MM.1S (cell line): ENCODE measurements at regions not wholly inside any gene's neighbourhood (a gene's known extent, or its start where the extent isn't known, plus 50 kb on each side); places are given as distances from the start of the nearest gene placed in this dataset.

Experiments used
- DNase-seq: peaks from one replicate; pipeline ENCODE4 v3.0.0-alpha.2; 2015
- H2AFZ ChIP-seq: fragments of 300-600 bp; sonication (generic); 2 replicates; pipeline ENCODE4 v1.6.0; 2016; ENCODE audit warnings: antibody characterized with exemption, low read length
- H3F3A ChIP-seq: fragments of 300-600 bp; sonication (generic); 2 replicates; pipeline ENCODE4 v1.6.1; 2016; ENCODE audit warnings: mild to moderate bottlenecking, antibody characterized with exemption, low read length, moderate library complexity, mixed read lengths; ENCODE audit not compliant: insufficient read depth
- H3K27ac ChIP-seq: fragments of 300-600 bp; sonication (generic); 2 replicates; pipeline ENCODE4 v1.5.1; 2016; ENCODE audit warnings: mild to moderate bottlenecking, low read length
- H3K27me3 ChIP-seq: fragments of 300-600 bp; sonication (generic); replicated peaks from 2 replicates; pipeline ENCODE4 v1.6.0; 2016; ENCODE audit warnings: low read length; ENCODE audit not compliant: insufficient read depth
- H3K36me3 ChIP-seq: fragments of 300-600 bp; sonication (generic); replicated peaks from 2 replicates; pipeline ENCODE4 v1.6.1; 2016; ENCODE audit warnings: mild to moderate bottlenecking, low read length, mixed read lengths; ENCODE audit not compliant: insufficient read depth
- H3K4me1 ChIP-seq: fragments of 300-600 bp; sonication (generic); 2 replicates; pipeline ENCODE4 v1.6.1; 2016; ENCODE audit warnings: low read length, mixed read lengths
- H3K4me2 ChIP-seq: fragments of 300-600 bp; sonication (generic); 2 replicates; pipeline ENCODE4 v1.6.0; 2016; ENCODE audit warnings: low read depth, low read length
- H3K4me3 ChIP-seq: fragments of 300-600 bp; sonication (generic); 2 replicates; pipeline ENCODE4 v1.5.1; 2016; ENCODE audit warnings: low read length, mixed read lengths
- H3K79me2 ChIP-seq: fragments of 300-600 bp; sonication (generic); 2 replicates; pipeline ENCODE4 v1.6.1; 2016; ENCODE audit warnings: mixed run types, low read length, mixed read lengths
- H3K9ac ChIP-seq: fragments of 300-600 bp; sonication (generic); 2 replicates; pipeline ENCODE4 v1.6.1; 2016; ENCODE audit warnings: low read length, mixed read lengths
- H3K9me2 ChIP-seq: fragments of 300-600 bp; sonication (generic); replicated peaks from 2 replicates; pipeline ENCODE4 v1.6.1; 2016; ENCODE audit warnings: mild to moderate bottlenecking, low read length, mixed read lengths; ENCODE audit not compliant: insufficient read depth
- H3K9me3 ChIP-seq: fragments of 300-600 bp; sonication (generic); replicated peaks from 2 replicates; pipeline ENCODE4 v1.6.1; 2016; ENCODE audit warnings: mild to moderate bottlenecking, low read length, mixed read lengths; ENCODE audit not compliant: insufficient read depth
- H4K20me1 ChIP-seq: fragments of 300-600 bp; sonication (generic); 2 replicates; pipeline ENCODE4 v1.6.1; 2016; ENCODE audit warnings: mild to moderate bottlenecking, low read length, moderate library complexity, mixed read lengths; ENCODE audit not compliant: insufficient read depth
- EZH2 ChIP-seq: fragments of 300-600 bp; sonication (generic); optimal IDR thresholded peaks from 2 replicates; pipeline ENCODE3; 2017; ENCODE audit warnings: low read depth, mild to moderate bottlenecking, antibody characterized with exemption, low read length, mixed read lengths
- EZH2phosphoT487 ChIP-seq: fragments of 300-600 bp; sonication (generic); IDR thresholded peaks from 2 replicates; pipeline ENCODE4 v1.6.1; 2018; ENCODE audit warnings: antibody characterized with exemption, low read length
- TF ChIP-seq, protein P1 (sequence below): fragments of 300-600 bp; sonication (generic); IDR thresholded peaks from 2 replicates; pipeline ENCODE4 v1.5.1; 2016; ENCODE audit warnings: antibody characterized with exemption, low read length, mixed read lengths

DNA sequence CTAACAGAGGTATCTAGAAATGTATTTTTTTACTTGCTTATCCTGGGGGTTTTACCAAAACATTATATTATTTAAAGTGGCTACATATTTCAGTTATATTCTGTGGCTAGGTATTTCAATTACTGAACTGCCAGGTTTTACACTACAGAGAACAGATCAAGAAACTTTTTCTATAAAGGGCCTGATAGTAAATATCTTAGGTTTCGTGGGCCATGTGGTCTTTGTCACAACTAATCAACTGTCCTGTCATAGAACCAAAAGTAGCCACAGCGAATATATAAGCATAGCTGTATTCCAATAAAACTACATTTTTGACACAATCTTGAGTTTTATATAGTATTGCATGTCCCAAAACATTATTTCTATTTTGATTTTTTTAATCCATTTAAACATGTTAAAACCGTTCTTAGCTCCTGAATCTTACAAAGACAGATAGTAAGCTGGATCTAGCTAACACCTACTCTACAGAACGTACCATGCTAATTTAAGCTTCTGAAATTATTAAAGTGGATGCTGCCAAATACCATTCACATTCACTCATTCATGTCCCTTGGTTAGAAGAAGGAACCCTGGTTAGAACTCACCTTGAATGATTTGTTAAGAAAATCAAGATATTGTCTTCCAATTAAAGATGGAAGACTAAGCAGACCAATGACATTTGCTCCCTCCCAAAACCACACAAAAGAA, 118.2 kb upstream of the TGFBR2 start:
- Histone ChIP-seq H3K4me1 (no peaks in the 10 kb centered on the region), H3K9me3 (no peaks in the 10 kb centered on the region), H3K79me2 (no peaks in the 10 kb centered on the region), H3K36me3 (no peaks in the 10 kb centered on the region), H2AFZ (no peak overlapping the region), H3K27ac (no peak overlapping the region), H4K20me1 (no peaks in the 10 kb centered on the region), H3K9ac (no peak overlapping the region), H3K4me2 (no peak overlapping the region), H3K27me3 (no peaks in the 10 kb centered on the region), H3K9me2 (no peaks in the 10 kb centered on the region), H3F3A (no peaks in the 10 kb centered on the region), H3K4me3 (no peak overlapping the region)
- TF ChIP-seq EZH2 (no peak), EZH2phosphoT487 (no peak)
- TF ChIP-seq, protein P1, sequence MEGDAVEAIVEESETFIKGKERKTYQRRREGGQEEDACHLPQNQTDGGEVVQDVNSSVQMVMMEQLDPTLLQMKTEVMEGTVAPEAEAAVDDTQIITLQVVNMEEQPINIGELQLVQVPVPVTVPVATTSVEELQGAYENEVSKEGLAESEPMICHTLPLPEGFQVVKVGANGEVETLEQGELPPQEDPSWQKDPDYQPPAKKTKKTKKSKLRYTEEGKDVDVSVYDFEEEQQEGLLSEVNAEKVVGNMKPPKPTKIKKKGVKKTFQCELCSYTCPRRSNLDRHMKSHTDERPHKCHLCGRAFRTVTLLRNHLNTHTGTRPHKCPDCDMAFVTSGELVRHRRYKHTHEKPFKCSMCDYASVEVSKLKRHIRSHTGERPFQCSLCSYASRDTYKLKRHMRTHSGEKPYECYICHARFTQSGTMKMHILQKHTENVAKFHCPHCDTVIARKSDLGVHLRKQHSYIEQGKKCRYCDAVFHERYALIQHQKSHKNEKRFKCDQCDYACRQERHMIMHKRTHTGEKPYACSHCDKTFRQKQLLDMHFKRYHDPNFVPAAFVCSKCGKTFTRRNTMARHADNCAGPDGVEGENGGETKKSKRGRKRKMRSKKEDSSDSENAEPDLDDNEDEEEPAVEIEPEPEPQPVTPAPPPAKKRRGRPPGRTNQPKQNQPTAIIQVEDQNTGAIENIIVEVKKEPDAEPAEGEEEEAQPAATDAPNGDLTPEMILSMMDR, result no peak
- no peak for DNase-seq

DNA sequence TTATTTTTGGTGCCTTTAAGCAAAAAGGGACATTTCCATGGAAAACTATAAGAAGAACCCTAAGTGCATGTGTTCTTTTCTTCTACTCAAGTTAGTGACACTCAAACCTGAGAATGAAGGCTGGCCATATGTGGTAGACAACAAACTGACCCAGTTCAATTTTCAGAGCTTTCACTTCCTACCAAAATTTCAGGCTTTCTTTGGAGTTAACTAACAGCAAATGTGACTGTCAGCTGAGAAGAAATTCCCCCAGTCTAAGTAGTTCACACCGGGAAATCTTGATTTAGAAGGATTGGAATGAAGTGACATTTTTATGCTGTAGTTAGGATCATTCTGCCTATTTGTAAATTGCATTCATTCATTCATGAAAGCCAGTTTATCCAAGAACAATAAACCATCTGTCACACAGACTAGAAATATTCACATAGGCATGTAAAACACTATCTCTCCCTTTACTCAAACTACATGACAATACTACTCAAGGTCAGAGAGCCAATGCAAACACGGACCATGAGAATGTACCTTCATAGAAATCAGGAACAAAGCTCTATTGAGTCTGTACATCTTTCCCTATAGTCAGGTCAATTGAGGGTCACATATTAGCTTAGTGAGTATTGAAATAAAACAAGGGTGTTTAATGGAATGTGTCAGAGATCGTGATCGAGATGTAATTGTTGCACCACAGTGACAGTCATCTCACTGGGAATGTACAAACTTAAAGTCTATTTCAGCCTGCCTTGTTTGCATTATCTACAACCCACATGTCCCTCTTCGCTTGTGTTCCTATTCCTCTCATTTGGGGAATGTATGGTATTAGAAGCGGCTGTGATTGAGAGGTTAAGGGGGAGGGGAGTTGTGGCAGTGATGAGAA, 113.8 kb upstream of the TGFBR2 start:
- no peak overlapping the region for H3K4me2 ChIP-seq
- H2AFZ ChIP-seq, result no peak overlapping the region

DNA sequence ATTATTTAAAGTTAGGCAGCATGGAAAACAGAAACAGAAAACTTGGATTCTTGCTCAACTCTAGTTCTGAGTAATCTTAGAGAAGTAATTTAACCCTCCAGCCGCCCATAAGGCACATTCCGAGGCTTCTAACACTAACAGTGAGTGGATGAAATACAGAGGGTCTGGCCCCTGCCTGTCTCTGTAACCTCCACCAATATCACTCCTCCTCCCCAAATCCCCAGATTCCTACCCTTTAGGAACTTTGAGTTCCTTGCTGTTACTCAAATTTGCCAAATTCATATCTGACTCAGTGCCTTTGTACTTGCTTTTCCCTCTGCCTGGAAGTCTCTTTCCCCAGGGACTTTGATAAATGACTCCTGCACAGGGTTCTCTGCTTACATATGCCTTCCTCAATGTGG, 112.5 kb upstream of the TGFBR2 start:
- no peak for DNase-seq
- H2AFZ ChIP-seq, result no peak overlapping the region
- no peak overlapping the region for H3K27ac ChIP-seq

More for the DNA sequence above, 113.8 kb upstream of the TGFBR2 start:
- no peak for DNase-seq
- H3K27me3 ChIP-seq, result no peaks in the 10 kb centered on the region
- H3K4me3 ChIP-seq, result no peak overlapping the region
- H3K4me1 ChIP-seq, result no peaks in the 10 kb centered on the region
- no peaks in the 10 kb centered on the region for H3K79me2 ChIP-seq
- no peaks in the 10 kb centered on the region for H3K36me3 ChIP-seq
- no peaks in the 10 kb centered on the region for H3K9me3 ChIP-seq
- no peak overlapping the region for H3K27ac ChIP-seq
- TF ChIP-seq EZH2phosphoT487 (no peak), EZH2 (no peak)
- TF ChIP-seq, protein P1, result no peak
- H4K20me1 ChIP-seq, result no peaks in the 10 kb centered on the region
- no peaks in the 10 kb centered on the region for H3F3A ChIP-seq
- no peak overlapping the region for H3K9ac ChIP-seq
- no peaks in the 10 kb centered on the region for H3K9me2 ChIP-seq

More for the DNA sequence above, 112.5 kb upstream of the TGFBR2 start:
- H4K20me1 ChIP-seq, result no peaks in the 10 kb centered on the region
- no peaks in the 10 kb centered on the region for H3K36me3 ChIP-seq
- TF ChIP-seq EZH2phosphoT487 (no peak), EZH2 (no peak)
- TF ChIP-seq, protein P1, result no peak
- no peak overlapping the region for H3K4me3 ChIP-seq
- H3K4me2 ChIP-seq, result no peak overlapping the region
- H3K9me3 ChIP-seq, result no peaks in the 10 kb centered on the region
- no peaks in the 10 kb centered on the region for H3K27me3 ChIP-seq
- H3K9ac ChIP-seq, result no peak overlapping the region
- no peaks in the 10 kb centered on the region for H3F3A ChIP-seq
- no peaks in the 10 kb centered on the region for H3K4me1 ChIP-seq
- H3K79me2 ChIP-seq, result no peaks in the 10 kb centered on the region
- no peaks in the 10 kb centered on the region for H3K9me2 ChIP-seq
